AG04450 (cell line): ENCODE measurements at regions not wholly inside any gene's neighbourhood (a gene's known extent, or its start where the extent isn't known, plus 50 kb on each side); places are given as distances from the start of the nearest gene placed in this dataset.

Experiments
- CTCF ChIA-PET: fragments of 300-600, 350-600 bp; formaldehyde crosslinking; extraction: SDS; loops from one replicate; lab custom pipeline; 2022; ENCODE audit warnings: antibody characterized with exemption, inconsistent platforms; lab: Charles Lee
- POLR2A ChIA-PET: fragments of 350-600 bp; formaldehyde crosslinking; extraction: SDS; loops from one replicate; lab custom pipeline; 2021; ENCODE audit warnings: antibody characterized with exemption, inconsistent platforms; lab: Yijun Ruan, JAX
- DNase-seq: peaks from one replicate; pipeline ENCODE4 v3.0.0-alpha.2; 2011; ENCODE audit warnings: low read depth, low spot score
- H3K27ac ChIP-seq: one replicate; pipeline ENCODE4 v1.5.1; 2012; ENCODE audit warnings: low read depth, low read length, control low read depth
- H3K27me3 ChIP-seq: one replicate; pipeline ENCODE4 v1.6.0; 2012; ENCODE audit warnings: low read length; ENCODE audit not compliant: control insufficient read depth, insufficient read depth
- H3K4me3 ChIP-seq: 2 replicates; pipeline ENCODE4 v1.5.1; 2011; ENCODE audit warnings: mild to moderate bottlenecking, low read depth, low read length, control low read depth
- H3K9me3 ChIP-seq: 2 replicates; pipeline ENCODE4 v1.5.1; 2012; ENCODE audit warnings: low read length; ENCODE audit not compliant: control insufficient read depth, insufficient read depth
- TF ChIP-seq, protein P1 (sequence below): IDR thresholded peaks from 2 replicates; pipeline ENCODE4 v1.5.1; 2011; ENCODE audit warnings: low read depth, low read length, control low read depth, inconsistent platforms

DNA sequence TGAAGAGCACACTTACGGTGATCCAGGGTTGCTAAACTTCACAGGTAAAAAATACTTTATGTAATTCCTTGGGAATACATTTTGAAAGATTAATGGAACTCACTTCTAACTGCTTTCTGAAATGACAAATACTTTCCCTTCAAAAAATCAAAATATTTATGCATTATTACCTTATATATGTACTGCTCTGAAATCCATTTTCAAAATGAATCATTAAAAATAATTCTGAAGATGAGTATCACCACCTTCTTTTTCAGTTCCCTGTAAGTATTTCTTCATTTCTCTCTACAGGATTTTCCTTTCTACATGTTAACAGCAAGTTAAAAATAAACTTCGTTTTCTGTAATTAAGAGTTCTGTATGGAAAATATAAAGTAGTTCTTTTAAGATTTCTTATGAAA is 428.6 kb downstream of the TMA16 start:
- DNase-seq, result no peak
- Histone ChIP-seq H3K9me3 (no peaks in the 10 kb centered on the region), H3K27me3 (no peaks in the 10 kb centered on the region), H3K4me3 (no peak overlapping the region), H3K27ac (no peak overlapping the region)
- ChIA-PET CTCF (interaction anchor here (1.1 kb wide), 1 partner anchor 809 kb away, joined by 3 read pairs; no protein-coding TSS in a partner anchor), POLR2A (no interaction called here)
- TF ChIP-seq, protein P1, sequence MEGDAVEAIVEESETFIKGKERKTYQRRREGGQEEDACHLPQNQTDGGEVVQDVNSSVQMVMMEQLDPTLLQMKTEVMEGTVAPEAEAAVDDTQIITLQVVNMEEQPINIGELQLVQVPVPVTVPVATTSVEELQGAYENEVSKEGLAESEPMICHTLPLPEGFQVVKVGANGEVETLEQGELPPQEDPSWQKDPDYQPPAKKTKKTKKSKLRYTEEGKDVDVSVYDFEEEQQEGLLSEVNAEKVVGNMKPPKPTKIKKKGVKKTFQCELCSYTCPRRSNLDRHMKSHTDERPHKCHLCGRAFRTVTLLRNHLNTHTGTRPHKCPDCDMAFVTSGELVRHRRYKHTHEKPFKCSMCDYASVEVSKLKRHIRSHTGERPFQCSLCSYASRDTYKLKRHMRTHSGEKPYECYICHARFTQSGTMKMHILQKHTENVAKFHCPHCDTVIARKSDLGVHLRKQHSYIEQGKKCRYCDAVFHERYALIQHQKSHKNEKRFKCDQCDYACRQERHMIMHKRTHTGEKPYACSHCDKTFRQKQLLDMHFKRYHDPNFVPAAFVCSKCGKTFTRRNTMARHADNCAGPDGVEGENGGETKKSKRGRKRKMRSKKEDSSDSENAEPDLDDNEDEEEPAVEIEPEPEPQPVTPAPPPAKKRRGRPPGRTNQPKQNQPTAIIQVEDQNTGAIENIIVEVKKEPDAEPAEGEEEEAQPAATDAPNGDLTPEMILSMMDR, result no peak

DNA sequence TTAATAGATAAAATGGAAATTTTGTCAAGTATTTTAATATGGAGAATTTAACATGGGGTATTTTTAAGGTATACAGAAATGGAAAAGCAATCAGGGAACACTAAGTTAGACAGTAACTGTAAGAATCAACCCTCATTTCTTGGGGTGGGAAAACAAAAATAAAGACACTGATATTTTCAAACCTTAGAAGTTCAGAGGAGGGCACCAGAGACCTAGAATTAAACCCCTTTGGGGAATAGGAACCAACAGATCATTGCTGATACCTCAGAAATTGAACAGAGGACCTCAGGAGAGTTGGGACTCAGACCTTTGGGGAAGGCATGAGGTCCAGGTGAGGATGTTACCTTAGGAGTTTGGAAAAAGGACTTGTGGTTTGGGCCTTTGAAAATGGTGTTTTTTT is 435.6 kb downstream of the TMA16 start:
- H3K9me3 ChIP-seq, result peaks cover 2% of the 10 kb centered on the region; the same call in 1 of the 2 replicates
- TF ChIP-seq, protein P1, result no peak
- POLR2A ChIA-PET, result no interaction called here

DNA sequence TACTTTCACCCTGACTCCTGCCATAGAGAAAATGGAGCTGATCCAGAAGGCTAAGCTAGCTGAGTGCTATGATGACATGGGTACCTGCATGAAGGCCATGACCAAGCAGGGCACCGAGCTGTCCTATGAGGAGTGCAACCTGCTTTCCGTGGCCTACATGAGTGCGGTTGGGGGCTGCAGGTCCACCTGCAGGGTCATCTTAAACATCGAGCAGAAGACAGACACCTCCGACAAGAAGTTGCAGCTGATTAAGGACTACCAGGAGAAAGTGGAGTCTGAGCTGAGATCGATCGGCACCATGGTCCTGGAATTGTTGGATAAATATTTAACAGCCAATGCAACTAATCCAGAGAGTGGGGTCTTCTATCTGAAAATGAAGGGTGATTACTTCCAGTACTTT is 438.0 kb downstream of the TMA16 start:
- no peak overlapping the region for H3K27ac ChIP-seq
- POLR2A ChIA-PET, result no interaction called here
- CTCF ChIA-PET, result no interaction called here
- TF ChIP-seq, protein P1, result no peak
- no peak overlapping the region for H3K4me3 ChIP-seq
- DNase-seq, result no peak
- H3K27me3 ChIP-seq, result no peaks in the 10 kb centered on the region
- peaks cover 2% of the 10 kb centered on the region; the same call in 1 of the 2 replicates for H3K9me3 ChIP-seq

More for the DNA sequence above, 435.6 kb downstream of the TMA16 start:
- no peak for DNase-seq
- no peak overlapping the region for H3K4me3 ChIP-seq
- H3K27me3 ChIP-seq, result no peaks in the 10 kb centered on the region
- CTCF ChIA-PET, result no interaction called here
- no peak overlapping the region for H3K27ac ChIP-seq

DNA sequence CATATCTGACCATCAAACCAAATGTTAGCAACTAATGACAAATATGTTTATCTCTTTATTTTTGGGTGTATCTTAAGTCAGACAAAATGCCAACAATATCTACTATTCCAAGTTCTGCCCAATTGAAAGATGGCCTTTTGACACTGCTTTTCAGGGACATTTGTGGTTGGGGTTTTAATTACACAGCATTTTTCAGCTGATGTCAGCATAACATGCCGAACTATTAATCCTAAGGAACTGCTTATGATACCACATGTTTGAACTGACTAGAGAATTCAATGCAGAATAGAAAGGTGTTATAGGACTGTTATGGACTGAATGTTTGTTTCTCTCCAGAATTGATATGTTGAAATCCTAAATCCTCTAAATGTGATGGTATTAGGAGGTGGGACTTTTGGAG is 445.1 kb downstream of the TMA16 start:
- POLR2A ChIA-PET, result no interaction called here
- no peak overlapping the region for H3K4me3 ChIP-seq

DNA sequence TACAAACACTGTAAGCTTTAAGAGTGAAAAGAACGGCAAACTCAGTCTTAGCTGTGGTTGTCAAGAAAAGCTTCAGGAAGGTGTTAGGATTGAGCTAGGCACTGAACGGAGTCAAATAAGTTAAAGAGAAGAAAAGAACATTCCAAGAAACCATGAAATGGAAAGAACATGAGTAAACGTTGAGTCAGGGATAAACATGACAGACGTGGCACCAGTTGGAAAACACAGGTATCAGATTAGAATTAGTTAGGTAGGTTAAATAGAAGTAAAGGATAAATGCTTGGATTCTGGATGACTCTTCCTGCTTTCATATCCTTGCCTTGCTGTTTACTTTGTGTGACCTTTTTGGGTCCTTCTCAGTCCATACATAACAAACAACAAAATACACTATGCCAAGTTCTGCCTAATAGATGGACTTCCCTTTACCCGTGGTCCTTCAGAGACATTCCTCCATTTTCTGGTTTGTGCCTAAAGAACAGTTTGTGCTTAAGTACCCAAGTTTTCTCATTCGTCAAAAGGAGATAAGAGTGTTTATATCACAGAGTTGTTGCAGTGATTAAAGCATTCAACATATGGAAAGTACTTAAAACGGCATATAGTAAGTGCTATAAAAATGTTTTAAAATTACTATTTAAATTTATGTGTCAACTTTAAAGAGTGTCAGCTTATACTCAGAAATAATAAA is 446.9 kb downstream of the TMA16 start:
- Histone ChIP-seq H3K9me3 (no peaks in the 10 kb centered on the region), H3K4me3 (no peak overlapping the region), H3K27me3 (no peaks in the 10 kb centered on the region), H3K27ac (no peak overlapping the region)
- TF ChIP-seq, protein P1, result no peak
- DNase-seq, result no peak
- CTCF ChIA-PET, result no interaction called here
- POLR2A ChIA-PET, result no interaction called here

More for the DNA sequence above, 445.1 kb downstream of the TMA16 start:
- DNase-seq, result no peak
- Histone ChIP-seq H3K9me3 (no peaks in the 10 kb centered on the region), H3K27ac (no peak overlapping the region), H3K27me3 (no peaks in the 10 kb centered on the region)
- CTCF ChIA-PET, result no interaction called here
- TF ChIP-seq, protein P1, result no peak
